Smooth muscle cell of the brain vasculature (primary cell): ENCODE measurements at regions not wholly inside any gene's neighbourhood (a gene's known extent, or its start where the extent isn't known, plus 50 kb on each side); places are given as distances from the start of the nearest gene placed in this dataset.

ENCODE experiments used
- DNase-seq: peaks from one replicate; pipeline ENCODE4 v3.0.0-alpha.2; 2012; ENCODE audit warnings: low read depth, low spot score

DNA sequence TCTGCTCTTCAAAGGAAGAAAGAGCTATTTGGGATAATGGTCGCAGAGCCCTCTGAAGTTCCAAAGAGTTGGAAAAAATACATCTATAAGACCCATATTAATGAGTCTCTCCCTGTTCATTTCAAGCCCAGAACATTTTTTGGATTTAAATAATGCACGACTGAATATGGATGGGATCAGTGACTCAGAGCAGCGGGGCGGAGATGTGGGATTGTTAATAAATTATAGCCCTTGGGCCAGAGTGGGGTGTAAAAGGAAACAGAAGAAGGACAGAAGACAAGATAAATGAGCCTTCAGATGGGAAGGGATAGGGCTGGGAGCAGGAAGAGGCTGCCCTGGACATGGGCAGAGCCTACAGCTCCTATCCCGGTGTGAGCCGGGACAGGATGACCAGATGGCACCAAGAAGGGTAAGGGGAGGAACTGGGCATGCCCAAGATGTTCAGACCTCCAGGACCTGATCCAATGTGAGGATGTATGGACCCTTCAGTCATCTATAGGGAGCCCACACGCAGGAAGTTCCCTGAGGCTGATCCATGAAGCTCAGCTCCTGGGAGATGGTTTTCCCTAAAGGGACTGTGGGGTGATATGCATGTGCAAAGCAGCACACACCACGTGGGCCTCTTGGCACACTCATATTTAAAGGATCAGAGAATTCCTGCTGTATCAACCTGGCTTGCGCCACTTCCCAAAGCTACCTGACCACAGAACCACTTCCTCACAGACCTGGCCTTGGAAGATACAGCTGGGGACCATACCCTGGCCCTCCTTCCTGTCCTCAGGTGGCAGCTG lies 96.1 kb upstream of the PLXNA4 start:
- DNase-seq = no peak

DNA sequence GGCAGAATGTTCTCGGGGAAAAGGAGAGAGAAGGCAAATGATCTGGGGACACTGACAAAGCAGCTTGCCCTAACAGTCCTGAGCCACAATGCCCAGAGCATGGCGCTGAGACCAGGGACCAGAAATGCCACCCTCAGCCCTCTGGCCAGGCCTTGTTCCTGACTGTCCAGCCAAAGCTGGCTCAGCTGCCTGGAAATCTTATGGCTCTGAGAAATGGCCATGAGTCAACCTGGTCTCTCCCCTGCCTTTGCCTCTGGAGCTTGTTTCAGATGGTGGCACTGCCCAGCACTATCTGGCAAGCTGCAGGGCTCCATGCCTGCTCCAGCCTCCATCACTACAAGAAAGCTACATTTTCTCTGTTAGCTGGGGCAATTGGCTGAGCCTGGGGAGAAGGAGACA lies 90.5 kb upstream of the PLXNA4 start:
- DNase-seq = no peak

DNA sequence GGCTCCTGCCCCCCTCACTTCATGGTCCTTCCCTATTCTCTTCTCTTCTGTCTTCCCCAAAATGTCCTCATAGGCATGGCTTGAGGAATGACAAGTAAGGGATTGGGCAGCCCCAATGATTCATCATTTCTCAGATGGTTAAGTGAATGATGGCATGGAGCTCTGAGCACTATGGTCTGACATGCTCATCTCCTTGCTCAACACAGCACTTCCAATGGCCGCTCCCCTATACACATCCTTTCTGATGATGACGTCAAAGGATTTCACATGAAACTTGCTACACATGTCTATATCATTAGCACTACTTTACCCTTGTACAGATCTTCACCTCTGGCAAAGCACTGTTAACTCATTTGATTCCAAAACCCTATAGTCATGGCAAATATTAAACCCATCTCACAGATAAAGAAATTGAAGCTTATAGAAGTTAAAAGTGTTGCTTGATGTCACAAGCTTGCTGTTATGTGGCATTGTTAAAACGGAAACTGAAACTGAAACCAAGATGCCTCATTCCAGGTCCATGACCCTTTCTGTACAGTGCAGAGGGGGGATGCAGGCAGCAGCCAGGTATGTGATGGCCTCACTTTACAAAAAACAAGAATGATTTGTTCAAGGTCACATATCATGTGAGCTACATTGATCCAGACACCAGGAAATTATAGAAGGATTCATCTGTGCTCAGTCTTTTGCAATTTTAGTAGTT lies 90.0 kb upstream of the PLXNA4 start:
- no peak for DNase-seq

DNA sequence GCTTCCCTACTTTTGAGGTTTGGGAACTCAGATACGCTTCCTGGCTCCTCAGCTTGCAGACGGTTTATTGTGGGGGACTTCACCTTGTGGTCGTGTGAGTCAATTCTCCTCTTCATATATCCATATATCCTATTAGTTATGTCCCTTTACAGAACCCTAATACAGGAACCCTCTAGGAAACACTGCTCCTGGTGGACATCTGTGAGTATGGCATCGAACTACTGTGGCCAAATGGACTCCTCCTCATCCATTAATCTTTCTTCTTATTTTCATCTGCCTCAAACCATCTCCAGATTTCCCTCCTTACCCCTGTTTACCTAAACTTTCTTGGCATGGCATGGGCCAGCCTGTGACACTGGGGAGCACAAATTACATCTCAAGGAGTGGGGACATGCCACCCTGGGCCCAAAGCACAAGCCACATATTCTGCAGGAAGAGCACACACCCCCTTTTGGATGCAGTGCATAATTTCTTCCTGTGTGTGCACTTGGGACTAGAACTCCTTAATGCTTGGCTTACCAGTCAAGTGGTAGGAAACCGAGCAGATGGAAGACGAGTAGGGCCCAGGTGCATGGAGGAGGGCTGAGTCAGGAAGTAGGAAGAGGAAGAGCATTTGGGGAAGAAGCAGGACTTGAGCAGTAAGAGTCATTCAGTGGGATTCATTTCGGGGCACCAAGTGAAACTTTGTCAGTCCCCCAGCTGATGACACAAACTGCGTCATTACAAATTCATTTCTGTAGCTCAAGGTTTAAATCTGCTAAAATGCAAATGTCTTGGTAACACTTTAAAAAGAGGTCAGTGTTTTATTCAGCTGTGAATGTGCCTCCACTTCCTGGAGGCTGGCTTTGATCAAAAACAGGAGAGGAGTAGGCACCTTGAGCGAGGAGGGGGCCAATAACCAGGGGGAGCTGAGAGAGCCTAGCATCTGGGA lies 80.8 kb upstream of the PLXNA4 start:
- no peak for DNase-seq

DNA sequence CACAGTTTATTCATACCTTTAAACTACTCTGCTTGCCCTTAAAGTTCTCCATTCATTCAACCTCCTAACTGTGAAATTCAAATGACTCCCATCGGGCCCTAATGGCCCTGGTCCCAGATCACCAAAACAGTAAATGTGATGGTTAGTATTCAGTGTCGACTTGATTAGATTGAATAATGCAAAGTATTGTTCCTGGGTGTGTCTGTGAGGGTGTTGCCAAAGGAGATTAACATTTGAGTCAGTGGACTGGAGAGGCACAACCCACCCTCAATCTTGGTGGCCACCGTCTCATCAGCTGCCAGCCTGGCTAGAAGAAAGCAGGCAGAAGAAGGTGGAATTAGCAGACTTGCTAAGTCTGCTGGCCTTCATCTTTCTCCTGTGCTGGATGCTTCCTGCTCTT lies 80.1 kb upstream of the PLXNA4 start:
- DNase-seq = no peak

DNA sequence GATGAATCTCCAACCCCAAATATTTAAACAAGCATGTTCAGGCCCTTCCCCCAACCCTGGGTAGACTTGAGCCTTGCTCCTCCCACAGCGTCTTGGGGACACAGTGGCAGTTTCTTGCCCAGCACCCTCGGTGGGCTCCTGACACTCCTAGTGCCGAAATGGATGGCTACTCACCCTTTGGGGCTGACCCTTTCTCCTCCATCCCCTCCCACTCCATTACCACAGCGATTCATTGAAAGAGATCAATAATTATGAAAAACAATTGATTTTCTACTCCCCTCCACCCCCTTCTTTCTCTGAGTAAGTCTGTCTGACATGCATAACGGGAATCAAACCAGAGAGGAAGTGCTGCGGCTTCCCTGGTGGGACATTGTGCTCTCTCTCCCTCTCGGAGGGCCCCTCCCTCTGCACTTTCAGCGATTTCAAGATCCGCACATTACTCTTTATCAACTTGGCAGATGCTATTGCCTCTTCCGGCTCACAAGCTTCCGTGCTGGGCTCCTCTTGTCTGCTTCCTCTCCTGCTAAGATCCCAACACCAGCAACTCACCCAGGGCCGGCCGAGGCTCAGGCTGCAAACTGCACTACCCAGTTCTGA lies 79.0 kb upstream of the PLXNA4 start:
- DNase-seq = no peak

DNA sequence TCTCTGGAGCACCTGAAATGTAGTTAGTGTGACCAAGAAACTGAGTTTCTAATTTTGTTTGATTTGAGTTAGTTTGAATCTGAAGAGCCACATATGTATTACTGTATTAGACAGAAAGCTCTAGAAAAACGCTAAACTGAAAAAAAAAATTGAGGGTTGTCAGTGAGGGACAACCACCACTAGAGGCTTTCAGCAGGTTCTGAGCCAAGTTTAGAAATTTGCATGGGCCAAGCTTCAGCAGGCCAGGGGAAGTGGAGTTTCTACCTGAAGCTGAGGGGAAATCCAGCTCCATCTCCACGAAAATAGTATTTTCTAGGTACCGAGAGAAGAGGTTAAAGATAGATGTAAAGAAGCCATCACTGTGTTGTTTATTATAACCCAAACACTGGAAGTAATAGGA lies 77.9 kb upstream of the PLXNA4 start:
- no peak for DNase-seq

DNA sequence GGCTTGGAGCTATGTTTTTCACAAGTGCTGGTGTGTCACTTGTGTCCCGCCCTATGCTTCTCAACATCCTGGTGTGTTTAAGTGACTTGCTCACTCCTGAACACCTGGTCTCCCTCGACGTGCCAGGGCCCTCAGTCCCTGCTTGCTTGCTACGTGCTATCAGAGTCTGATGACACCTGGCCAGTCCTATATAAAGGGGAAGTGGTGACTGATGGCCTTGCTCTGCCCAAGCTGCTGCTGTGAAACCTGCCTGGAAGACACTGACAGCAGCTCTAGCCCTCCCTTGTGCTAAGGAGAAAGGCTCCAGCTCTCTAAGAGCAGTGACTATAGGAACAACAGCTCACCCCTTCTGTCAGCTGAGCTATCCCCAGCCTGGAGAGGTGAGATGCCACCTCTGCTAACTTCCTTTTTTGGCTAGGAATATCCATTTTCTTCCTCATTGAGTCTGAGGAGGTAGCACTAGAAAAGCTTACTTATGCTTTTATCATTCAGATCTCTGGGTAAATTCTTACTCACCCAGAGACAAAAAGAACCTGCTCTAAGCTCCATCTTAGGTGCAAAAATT lies 77.2 kb upstream of the PLXNA4 start:
- DNase-seq = no peak

DNA sequence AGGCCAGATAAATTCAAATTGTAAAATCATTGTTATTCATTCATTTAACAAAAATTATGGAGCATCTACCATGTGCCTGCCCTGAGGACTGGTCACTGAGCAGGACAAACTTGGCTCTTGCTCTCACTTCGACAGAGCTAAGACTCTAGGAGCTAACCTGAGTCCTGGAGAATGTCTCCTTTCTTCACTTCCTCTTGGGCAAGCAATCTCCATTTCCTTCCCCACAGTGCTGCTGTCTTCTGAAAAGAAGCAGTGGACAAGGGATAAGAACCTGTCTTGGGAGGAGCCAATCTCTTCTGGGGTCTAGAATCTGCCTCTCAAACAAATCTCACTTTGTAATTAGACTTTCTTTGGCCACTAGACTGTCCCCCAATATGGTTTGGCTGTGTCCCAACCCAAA lies 76.2 kb upstream of the PLXNA4 start:
- no peak for DNase-seq

DNA sequence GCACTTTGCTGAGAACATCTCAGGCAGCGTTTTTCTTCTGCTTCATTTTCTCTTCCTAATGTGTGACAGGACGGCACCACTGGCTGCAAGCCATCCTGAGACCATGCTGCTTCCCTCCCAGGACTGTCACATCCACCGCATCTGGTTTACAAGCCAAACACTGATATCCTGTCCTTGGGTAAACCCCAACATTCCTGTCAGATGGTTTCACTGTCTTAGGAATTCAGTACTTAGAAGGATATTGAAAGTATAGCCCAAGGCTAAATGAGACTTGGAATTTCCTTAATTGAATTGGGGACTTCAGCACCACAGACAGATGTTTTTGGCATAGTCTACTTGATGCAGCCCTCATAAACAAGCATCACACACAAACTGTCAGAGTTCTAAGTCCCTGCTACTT lies 74.2 kb upstream of the PLXNA4 start:
- DNase-seq = no peak

DNA sequence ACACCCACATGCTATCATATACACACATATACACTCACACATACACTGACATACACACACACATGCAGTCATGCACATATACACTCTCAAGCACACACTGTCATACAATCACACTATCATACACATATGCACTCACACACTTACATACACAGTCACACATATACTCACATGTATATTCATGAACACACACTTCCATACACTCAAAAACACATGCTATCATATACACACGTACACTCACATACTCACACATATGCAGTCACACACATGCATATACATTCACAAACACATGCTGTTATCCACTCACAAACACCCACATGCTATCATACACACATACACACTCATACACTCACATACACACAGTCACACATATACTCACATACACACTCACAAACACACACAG lies 71.0 kb upstream of the PLXNA4 start:
- DNase-seq = no peak

DNA sequence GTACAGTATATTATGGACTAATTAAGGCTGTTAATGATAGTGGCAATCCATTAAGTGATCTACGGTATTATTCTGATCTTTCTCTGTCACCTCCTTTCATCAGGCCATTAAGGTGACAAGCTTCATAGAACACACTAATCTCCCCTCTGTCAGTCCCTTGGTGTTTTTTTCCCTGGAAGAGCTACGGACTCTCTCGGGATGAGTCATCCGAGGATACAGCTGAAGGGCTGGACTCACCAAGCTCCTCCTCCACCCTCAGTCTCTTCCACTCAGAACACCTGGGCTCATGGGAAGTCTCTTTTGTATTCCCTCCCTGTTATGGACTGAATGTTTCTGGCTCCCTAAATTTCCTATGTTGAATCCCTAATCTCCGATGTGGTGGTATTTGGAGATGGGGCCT lies 69.8 kb upstream of the PLXNA4 start:
- no peak for DNase-seq

DNA sequence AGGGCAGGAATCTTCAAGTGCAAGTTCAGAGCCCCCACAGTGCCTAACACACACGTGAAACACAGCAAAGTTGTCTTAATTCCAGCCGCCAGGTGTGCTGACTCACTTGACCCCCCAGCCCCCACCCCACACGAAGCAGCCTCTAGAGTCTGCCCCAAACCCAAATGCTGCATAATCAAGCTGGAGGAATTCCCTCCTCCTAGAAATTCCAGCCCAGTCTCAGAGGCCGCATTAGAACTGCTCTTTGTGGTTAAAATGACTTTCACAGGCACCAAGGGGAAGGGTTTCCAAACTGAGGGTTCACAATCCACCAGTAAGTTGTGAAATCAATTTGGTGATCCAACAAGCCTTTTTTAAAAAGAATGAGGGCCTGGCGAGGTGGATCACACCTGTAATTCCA lies 67.0 kb upstream of the PLXNA4 start:
- DNase-seq = no peak

DNA sequence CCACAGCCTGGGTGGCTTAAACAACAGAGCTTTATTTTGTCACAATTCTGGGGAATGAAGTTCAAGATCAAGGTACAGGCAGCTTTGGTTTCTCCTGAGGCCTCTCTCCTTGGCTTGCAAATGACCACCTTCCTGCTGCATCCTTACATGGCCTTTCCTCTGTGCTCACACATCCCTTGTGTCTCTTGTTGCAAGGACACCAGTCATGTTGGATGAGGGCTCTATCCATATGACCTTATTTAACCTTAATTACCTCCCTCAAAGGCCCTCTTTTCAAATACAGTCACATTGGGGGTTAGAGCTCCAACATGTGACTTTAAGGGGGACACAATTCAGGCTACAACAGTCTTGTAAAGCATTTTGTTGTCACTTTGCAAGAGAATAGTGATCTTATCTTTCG lies 65.0 kb upstream of the PLXNA4 start:
- no peak for DNase-seq

DNA sequence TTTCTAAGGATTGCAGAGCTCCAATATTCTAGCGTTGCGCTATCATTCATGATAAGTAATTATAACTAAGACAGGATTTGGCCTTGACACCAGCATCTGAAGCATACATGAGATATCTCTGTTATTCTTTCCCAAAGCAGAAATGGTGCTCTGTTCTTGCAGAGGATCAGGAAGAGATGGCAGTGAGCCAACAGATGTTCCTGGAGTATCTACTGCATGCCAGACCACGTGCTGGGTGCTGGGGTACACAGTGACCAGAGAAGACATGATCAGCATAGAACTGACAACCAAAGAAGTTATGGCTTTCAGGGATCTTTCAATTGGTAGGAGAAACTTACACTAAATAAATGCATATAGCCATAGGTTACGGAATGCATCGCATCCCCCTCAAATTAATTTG lies 63.7 kb upstream of the PLXNA4 start:
- DNase-seq = no peak

DNA sequence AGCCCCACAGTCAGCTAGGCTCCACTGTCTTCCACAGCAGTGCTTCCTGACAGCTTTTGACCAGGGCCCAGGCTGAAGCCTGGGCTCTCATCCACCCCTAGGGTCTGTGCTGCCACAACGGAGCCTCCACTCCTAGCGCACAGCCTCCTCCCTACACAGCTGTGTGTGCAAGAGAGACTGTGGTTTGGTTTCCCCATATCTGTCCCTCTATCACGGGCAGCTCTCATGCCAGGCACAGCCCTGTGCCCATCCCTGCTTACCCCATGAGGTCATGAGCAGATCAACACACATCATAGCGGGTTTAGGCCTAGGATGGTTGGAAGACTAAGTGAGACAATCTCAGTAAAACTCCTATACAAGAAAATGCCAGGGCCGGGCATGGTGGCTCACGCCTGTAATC lies 61.7 kb upstream of the PLXNA4 start:
- no peak for DNase-seq

DNA sequence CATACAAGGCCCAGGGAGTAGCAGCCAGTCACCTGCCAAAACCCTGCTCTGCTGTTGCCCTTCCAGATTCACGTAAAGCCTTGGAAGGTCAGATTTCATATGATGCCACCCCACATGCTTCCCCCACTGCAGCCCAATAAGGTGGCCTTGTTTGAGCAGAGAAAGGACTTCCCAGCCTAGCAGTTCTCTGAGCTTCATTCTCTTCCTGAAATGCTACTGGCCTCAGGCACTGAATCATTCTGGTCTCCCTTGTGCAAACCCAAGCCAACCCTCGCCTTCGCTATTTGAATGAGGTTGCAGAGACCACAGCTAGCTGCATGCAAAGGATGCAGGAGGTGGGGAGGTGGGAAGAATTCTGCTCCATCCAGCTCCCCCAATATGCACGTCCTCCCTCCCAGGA lies 60.3 kb upstream of the PLXNA4 start:
- DNase-seq = no peak

DNA sequence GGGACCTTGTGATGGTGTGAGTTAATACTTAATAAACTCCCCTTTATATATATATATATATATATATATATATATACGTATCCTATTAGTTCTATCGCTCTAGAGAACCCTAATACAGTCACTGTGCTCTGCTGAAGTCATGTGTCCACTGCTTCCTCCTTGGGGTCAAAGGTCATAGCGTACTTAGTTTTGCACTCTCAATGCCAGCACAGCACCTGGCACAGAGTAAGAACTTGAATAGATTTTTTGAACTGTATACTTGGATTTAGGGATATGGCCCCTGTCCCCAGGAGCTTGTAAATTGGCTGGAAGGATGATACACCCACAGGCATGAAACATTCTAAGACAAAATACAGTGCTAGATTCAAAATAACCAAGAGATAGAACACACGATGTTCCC lies 58.9 kb upstream of the PLXNA4 start:
- DNase-seq = no peak

DNA sequence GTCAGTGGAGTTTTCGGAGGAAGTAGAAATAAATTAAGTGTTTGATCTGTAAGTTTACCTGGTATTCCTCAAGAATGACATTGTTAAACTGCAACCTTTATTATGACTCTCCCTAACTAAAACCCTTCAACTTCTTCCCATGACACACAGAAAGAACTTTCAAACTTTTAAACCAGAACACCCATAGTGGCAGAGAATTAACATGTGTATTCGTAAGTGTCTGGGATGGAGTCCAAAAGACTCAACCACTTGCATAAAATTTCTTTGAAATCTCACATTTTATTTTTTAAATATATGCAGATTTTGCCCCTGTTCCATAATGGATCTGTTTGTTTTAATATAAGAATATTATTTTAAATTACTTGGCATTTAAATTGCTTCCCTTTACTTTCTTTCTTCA lies 54.6 kb upstream of the PLXNA4 start:
- DNase-seq = no peak
